Uterus (tissue), 3 donors: ENCODE measurements at regions not wholly inside any gene's neighbourhood (a gene's known extent, or its start where the extent isn't known, plus 50 kb on each side); places are given as distances from the start of the nearest gene placed in this dataset.
"Not testable (repeated sequence)": the region's sequence is repeated elsewhere in the genome, so short reads cannot be mapped to it uniquely, and the experiment has no call there.

Experiments used
- DNase-seq, 2 donors: peaks; one replicate each; pipeline ENCODE4 v3.0.0-alpha.2; 2019 to 2020
- H3K27ac ChIP-seq, 2 donors: fragments of 200-600 bp; sonication (generic); 1 replicate in 1 of 2; 2 replicates in 1 of 2; pipeline ENCODE4 v1.5.1; 2016 to 2018
- H3K27me3 ChIP-seq, 2 donors: fragments of 200-600 bp; sonication (generic); one replicate each; pipeline ENCODE4 v1.5.1; 2018 to 2019; ENCODE audit warnings: control low read depth in 1 of 2
- H3K36me3 ChIP-seq, 2 donors: fragments of 200-600 bp; sonication (generic); one replicate each; pipeline ENCODE4 v1.5.1; 2019; ENCODE audit warnings: control low read depth in 1 of 2
- H3K4me1 ChIP-seq, 2 donors: fragments of 200-600 bp; sonication (generic); one replicate each; pipeline ENCODE4 v1.5.1; 2018 to 2019; ENCODE audit warnings: control low read depth in 1 of 2
- H3K4me3 ChIP-seq, 2 donors: fragments of 200-600 bp; sonication (generic); 1 replicate in 1 of 2; 2 replicates in 1 of 2; pipeline ENCODE4 v1.5.1; 2018 to 2019; ENCODE audit warnings: mild to moderate bottlenecking in 1 of 2
- H3K9me3 ChIP-seq, 2 donors: fragments of 200-600 bp; sonication (generic); one replicate each; pipeline ENCODE4 v1.5.1; 2019; ENCODE audit warnings: control low read depth in 1 of 2
- CTCF ChIP-seq, 4 experiments: fragments of 200-600 bp in 2 of 4; fragments of 450-650 bp in 2 of 4; sonication (generic) in 2 of 4; IDR thresholded peaks; one replicate each; pipeline ENCODE4 v1.5.1; 2016 to 2019; ENCODE audit warnings: antibody characterized with exemption in 4 of 4, mild to moderate bottlenecking in 2 of 4, moderate library complexity in 1 of 4
- POLR2A ChIP-seq, 2 donors: fragments of 450-650 bp; IDR thresholded peaks; one replicate each; pipeline ENCODE4 v1.6.1; 2016; ENCODE audit warnings: antibody characterized with exemption in 2 of 2, mild to moderate bottlenecking in 1 of 2, moderate library complexity in 1 of 2
- intact Hi-C: fragments of 100-400 bp; cut with DNase I; formaldehyde crosslinking; loops from one replicate; pipeline ENCODE4 v1.15.1; 2023; ENCODE audit warnings: low total_unique reads
- donor health status: DM: yes; HTN: yes; CAD: no.

GRCh38 chr17:20873173-20873572 lies 169.6 kb downstream of the USP22 start:
- H3K27ac ChIP-seq, H3K9me3 ChIP-seq, H3K27me3 ChIP-seq, H3K36me3 ChIP-seq, DNase-seq, H3K4me3 ChIP-seq, intact Hi-C loops, H3K4me1 ChIP-seq: not testable (repeated sequence)

GRCh38 chr17:20873688-20874328 lies 169.0 kb downstream of the USP22 start:
- H3K27ac ChIP-seq, H3K9me3 ChIP-seq, H3K4me3 ChIP-seq, intact Hi-C loops, DNase-seq, H3K4me1 ChIP-seq, H3K27me3 ChIP-seq, H3K36me3 ChIP-seq: not testable (repeated sequence)

GRCh38 chr17:20877384-20877783 lies 165.4 kb downstream of the USP22 start:
- H3K4me3 ChIP-seq, H3K36me3 ChIP-seq, H3K4me1 ChIP-seq, H3K9me3 ChIP-seq, DNase-seq, H3K27ac ChIP-seq, H3K27me3 ChIP-seq, intact Hi-C loops: not testable (repeated sequence)

- TF ChIP-seq POLR2A (IDR thresholded peaks at IDR 0.05) (no peak), CTCF (IDR thresholded peaks at IDR 0.05) (no peak)
- H3K4me3 ChIP-seq, result no peak overlapping the region
- H3K9me3 ChIP-seq, result no peaks in the 10 kb centered on the region
- intact Hi-C loops, result no loop called here
- no peaks in the 10 kb centered on the region for H3K27me3 ChIP-seq
- H3K4me1 ChIP-seq, result no peaks in the 10 kb centered on the region
- DNase-seq, result no peak
- H3K36me3 ChIP-seq, result no peaks in the 10 kb centered on the region
- no peak overlapping the region for H3K27ac ChIP-seq
Measured at GRCh38 chr17:20890338-20890737, 152.5 kb downstream of the USP22 start.

- H3K4me3 ChIP-seq, intact Hi-C loops, DNase-seq, H3K4me1 ChIP-seq, H3K9me3 ChIP-seq, H3K27ac ChIP-seq, H3K27me3 ChIP-seq, H3K36me3 ChIP-seq: not testable (repeated sequence)
Measured at GRCh38 chr17:20895426-20895825, 147.4 kb downstream of the USP22 start.

GRCh38 chr17:20896153-20896649 lies 146.6 kb downstream of the USP22 start:
- H3K4me3 ChIP-seq, result no peak overlapping the region
- H3K27ac ChIP-seq, result no peak overlapping the region
- intact Hi-C loops, result no loop called here
- H3K36me3 ChIP-seq, result no peaks in the 10 kb centered on the region
- peak; percentile 42 to 64 for DNase-seq
- H3K4me1 ChIP-seq, result no peaks in the 10 kb centered on the region
- no peaks in the 10 kb centered on the region for H3K9me3 ChIP-seq
- H3K27me3 ChIP-seq, result no peaks in the 10 kb centered on the region
- TF ChIP-seq POLR2A (IDR thresholded peaks at IDR 0.05) (no peak), CTCF (IDR thresholded peaks at IDR 0.05) (peak in 2 of 4 experiments; percentile 27 to 45)

GRCh38 chr17:20898726-20899125 lies 144.1 kb downstream of the USP22 start:
- DNase-seq, H3K27me3 ChIP-seq, H3K9me3 ChIP-seq, H3K36me3 ChIP-seq, intact Hi-C loops, H3K27ac ChIP-seq, H3K4me1 ChIP-seq, H3K4me3 ChIP-seq: not testable (repeated sequence)

- DNase-seq, H3K36me3 ChIP-seq, H3K27ac ChIP-seq, H3K27me3 ChIP-seq, H3K4me1 ChIP-seq, H3K4me3 ChIP-seq, H3K9me3 ChIP-seq: not testable (repeated sequence)
- intact Hi-C loops, result loop anchor here (5.0 kb wide), 1 partner anchor 90 kb away; no protein-coding TSS in a partner anchor
Measured at GRCh38 chr17:20902496-20902895, 140.3 kb downstream of the USP22 start.

- H3K9me3 ChIP-seq, H3K4me3 ChIP-seq, H3K36me3 ChIP-seq, H3K4me1 ChIP-seq, H3K27ac ChIP-seq, DNase-seq, H3K27me3 ChIP-seq: not testable (repeated sequence)
- intact Hi-C loops, result loop anchor here (5.0 kb wide), 1 partner anchor 89 kb away; no protein-coding TSS in a partner anchor
Measured at GRCh38 chr17:20903549-20903948, 139.3 kb downstream of the USP22 start.
